ENCODE measurements at regions not wholly inside any gene's neighbourhood (a gene's known extent, or its start where the extent isn't known, plus 50 kb on each side); places are given as distances from the start of the nearest gene placed in this dataset.

DNA sequence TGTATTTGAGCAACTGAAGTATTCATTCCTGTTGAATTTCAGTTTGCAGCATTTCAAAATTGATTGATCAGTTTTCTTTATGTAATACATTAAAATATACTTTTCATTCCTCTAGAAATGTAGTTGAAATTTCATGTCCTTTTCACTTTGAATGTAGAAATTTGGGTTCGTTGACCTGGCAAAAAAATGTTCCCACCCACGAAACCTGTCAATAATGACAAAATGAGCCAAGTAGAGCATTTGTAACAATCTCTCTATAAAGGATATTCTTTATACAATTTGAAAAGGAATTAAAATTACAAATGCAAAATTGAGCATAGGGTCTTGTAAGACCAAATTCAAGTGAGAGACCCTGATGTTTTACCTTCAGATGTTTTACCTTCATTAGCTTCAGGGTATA lies 283.9 kb downstream of the ANKRD50 start:
- TF ChIP-seq, protein P1, sequence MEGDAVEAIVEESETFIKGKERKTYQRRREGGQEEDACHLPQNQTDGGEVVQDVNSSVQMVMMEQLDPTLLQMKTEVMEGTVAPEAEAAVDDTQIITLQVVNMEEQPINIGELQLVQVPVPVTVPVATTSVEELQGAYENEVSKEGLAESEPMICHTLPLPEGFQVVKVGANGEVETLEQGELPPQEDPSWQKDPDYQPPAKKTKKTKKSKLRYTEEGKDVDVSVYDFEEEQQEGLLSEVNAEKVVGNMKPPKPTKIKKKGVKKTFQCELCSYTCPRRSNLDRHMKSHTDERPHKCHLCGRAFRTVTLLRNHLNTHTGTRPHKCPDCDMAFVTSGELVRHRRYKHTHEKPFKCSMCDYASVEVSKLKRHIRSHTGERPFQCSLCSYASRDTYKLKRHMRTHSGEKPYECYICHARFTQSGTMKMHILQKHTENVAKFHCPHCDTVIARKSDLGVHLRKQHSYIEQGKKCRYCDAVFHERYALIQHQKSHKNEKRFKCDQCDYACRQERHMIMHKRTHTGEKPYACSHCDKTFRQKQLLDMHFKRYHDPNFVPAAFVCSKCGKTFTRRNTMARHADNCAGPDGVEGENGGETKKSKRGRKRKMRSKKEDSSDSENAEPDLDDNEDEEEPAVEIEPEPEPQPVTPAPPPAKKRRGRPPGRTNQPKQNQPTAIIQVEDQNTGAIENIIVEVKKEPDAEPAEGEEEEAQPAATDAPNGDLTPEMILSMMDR (optimal IDR thresholded peaks at IDR 0.05 in 1 of 3, IDR thresholded peaks at IDR 0.05 in 1 of 3, conservative IDR thresholded peaks at IDR 0.05 in 1 of 3; ENCODE audit: extremely low read depth in 1 of 3, insufficient read depth in 2 of 3, low read length in 3 of 3), result no peak
- no peak for TF ChIP-seq EZH2 (IDR thresholded peaks at IDR 0.05; ENCODE audit: low read length)
